Activated CD8-positive, alpha-beta memory T cell treated with anti-CD3 and anti-CD28 coated beads, Interleukin-2, amount 10 ng/mL, durations not matched to agents 7 days and 5 days (primary cell): ENCODE measurements at regions not wholly inside any gene's neighbourhood (a gene's known extent, or its start where the extent isn't known, plus 50 kb on each side); places are given as distances from the start of the nearest gene placed in this dataset.

Source experiments
- ATAC-seq: fragments of 150-1000 bp; cut with Tn5 transposase; one replicate; pipeline ENCODE4 v1.10.0; 2021; ENCODE audit warnings: moderate library complexity
- CTCF ChIA-PET: fragments of 350-600 bp; sonication (Branson Sonifier 250); formaldehyde crosslinking; loops from one replicate; lab custom pipeline; 2021; ENCODE audit warnings: antibody characterized with exemption; lab: Charles Lee
- DNase-seq: peaks from one replicate; pipeline ENCODE4 v3.0.0-alpha.2; 2020
- H3K27ac Mint-ChIP-seq: one replicate; pipeline ENCODE4 v1.8.0; 2021; ENCODE audit warnings: mild to moderate bottlenecking, mixed read lengths
- H3K27me3 Mint-ChIP-seq: one replicate; pipeline ENCODE4 v1.8.0; 2021; ENCODE audit warnings: mixed read lengths
- H3K36me3 Mint-ChIP-seq: one replicate; pipeline ENCODE4 v1.8.0; 2021; ENCODE audit warnings: mild to moderate bottlenecking, mixed read lengths
- H3K4me1 Mint-ChIP-seq: one replicate; pipeline ENCODE4 v1.8.0; 2021; ENCODE audit warnings: mixed read lengths
- H3K4me3 Mint-ChIP-seq: one replicate; pipeline ENCODE4 v1.8.0; 2021; ENCODE audit warnings: mild to moderate bottlenecking, moderate library complexity, mixed read lengths
- H3K9me3 Mint-ChIP-seq: one replicate; pipeline ENCODE4 v1.8.0; 2022; ENCODE audit warnings: low read depth, mixed read lengths

GRCh38 chr3:141814375-141814774, 51.2 kb downstream of the GRK7 start:
- H3K27ac Mint-ChIP-seq = no peak overlapping the region
- H3K27me3 Mint-ChIP-seq = peaks cover 19% of the 10 kb centered on the region
- CTCF ChIA-PET = no interaction called here
- H3K4me3 Mint-ChIP-seq = no peak overlapping the region
- no peaks in the 10 kb centered on the region for H3K4me1 Mint-ChIP-seq
- ATAC-seq (no peak), DNase-seq (no peak)
- H3K36me3 Mint-ChIP-seq = peaks cover 1% of the 10 kb centered on the region
- H3K9me3 Mint-ChIP-seq = no peaks in the 10 kb centered on the region

GRCh38 chr3:141815667-141816066, 52.5 kb downstream of the GRK7 start:
- ATAC-seq = no peak
- Mint-ChIP-seq H3K4me3 (no peak overlapping the region), H3K4me1 (no peaks in the 10 kb centered on the region)

DNA sequence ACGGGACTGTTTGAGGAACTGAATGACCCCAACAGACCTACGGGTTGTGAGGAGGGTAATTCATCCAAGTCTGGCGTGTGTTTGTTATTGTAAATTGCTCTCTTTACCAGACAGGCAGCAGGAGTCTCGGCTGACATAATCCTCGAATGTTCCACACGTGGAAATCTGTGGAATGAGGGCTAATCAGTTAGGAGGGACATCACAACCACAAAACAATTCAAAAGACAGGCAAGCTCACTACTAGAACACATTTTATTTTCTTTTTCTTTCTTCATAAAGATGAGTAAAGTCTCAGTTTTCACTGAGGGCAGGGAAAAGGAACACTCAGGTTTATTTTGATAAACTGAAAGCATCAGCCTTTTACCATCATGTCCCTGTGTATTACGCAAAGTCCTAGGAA, 53.8 kb downstream of the GRK7 start:
- CTCF ChIA-PET = interaction anchor here (1.7 kb wide), 1 partner anchor 96 kb away, joined by 3 read pairs; no protein-coding TSS in a partner anchor
- Mint-ChIP-seq H3K9me3 (no peaks in the 10 kb centered on the region), H3K36me3 (peaks cover 1% of the 10 kb centered on the region), H3K27ac (no peak overlapping the region), H3K27me3 (peaks cover 25% of the 10 kb centered on the region), H3K4me3 (no peak overlapping the region), H3K4me1 (no peaks in the 10 kb centered on the region)
- ATAC-seq (no peak), DNase-seq (no peak)

More at GRCh38 chr3:141815667-141816066, 52.5 kb downstream of the GRK7 start:
- DNase-seq = no peak
- CTCF ChIA-PET = interaction anchor here (0.8 to 1.2 kb wide), 2 partner anchors 18 to 77 kb away, joined by 3 read pairs; partner anchors contain the start of gene RNF7
- Mint-ChIP-seq H3K9me3 (no peaks in the 10 kb centered on the region), H3K36me3 (peaks cover 1% of the 10 kb centered on the region), H3K27ac (no peak overlapping the region), H3K27me3 (peaks cover 25% of the 10 kb centered on the region)

DNA sequence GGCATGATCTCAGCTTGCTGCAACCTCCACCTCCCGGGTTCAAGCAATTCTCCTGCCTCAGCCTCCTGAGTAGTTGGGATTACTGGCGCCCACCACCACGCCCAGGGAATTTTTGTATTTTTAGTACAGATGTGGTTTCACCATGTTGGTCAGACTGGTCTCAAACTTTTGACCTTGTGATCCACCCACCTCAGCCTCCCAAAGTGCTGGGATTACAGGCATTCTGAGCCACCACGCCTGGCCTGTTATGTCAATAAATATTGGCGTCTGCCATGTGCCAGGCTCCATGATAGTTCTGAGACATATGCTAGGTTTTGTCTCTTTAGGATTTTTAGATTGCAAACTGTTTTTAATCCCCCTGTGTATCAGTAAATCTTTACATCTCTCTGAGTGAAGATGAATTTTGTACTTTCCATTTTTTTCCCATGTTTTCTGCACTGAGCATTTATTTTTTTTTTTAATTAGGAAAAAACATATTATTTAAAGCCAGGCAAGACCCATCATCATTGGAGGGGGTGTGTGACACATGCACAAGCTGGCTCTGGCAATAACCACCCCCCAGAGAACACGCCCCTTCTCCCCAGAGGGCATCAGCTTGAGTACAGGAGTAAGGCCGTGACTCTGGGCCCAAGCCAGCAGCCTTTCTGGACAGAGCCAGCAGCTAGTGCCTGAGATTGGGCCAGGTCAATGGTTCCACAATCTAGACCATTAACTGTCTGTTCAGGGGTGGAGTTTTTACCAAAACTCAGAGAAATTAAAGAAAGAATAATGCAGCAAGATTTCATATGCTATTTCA, 51.0 kb upstream of the ATP1B3 start:
- Mint-ChIP-seq H3K4me3 (no peak overlapping the region), H3K36me3 (no peaks in the 10 kb centered on the region), H3K4me1 (no peaks in the 10 kb centered on the region), H3K27me3 (peaks cover 5% of the 10 kb centered on the region), H3K27ac (no peak overlapping the region), H3K9me3 (no peaks in the 10 kb centered on the region)
- CTCF ChIA-PET = no interaction called here
- no peak for DNase-seq
- no peak for ATAC-seq
